Ovary (tissue), 7 donors: ENCODE measurements at regions not wholly inside any gene's neighbourhood (a gene's known extent, or its start where the extent isn't known, plus 50 kb on each side); places are given as distances from the start of the nearest gene placed in this dataset.

ENCODE experiments used
- DNase-seq, 5 donors: peaks; one replicate each; pipeline ENCODE4 v3.0.0-alpha.2; 2019 to 2020
- H3K27ac ChIP-seq, 2 donors: fragments of 200-600 bp; one replicate each; pipeline versions ENCODE4 v1.5.1 to v1.8.0; 2019 to 2022
- H3K27me3 ChIP-seq: fragments of 200-600 bp; one replicate; pipeline ENCODE4 v1.8.0; 2022
- H3K36me3 ChIP-seq: fragments of 200-600 bp; sonication (generic); one replicate; pipeline ENCODE4 v1.5.1; 2019
- H3K4me1 ChIP-seq: one replicate; pipeline ENCODE4 v1.8.1; 2013; ENCODE audit warnings: mild to moderate bottlenecking, moderate library complexity; ENCODE audit not compliant: insufficient read depth
- H3K4me3 ChIP-seq: fragments of 200-600 bp; sonication (generic); one replicate; pipeline ENCODE4 v1.5.1; 2017
- H3K9me3 ChIP-seq, 2 donors: fragments of 200-600 bp in 1 of 2; sonication (generic) in 1 of 2; one replicate each; pipeline versions ENCODE4 v1.5.1 to v1.8.1; 2013 to 2019; ENCODE audit warnings: mild to moderate bottlenecking in 1 of 2, moderate library complexity in 1 of 2
- EP300 ChIP-seq: sonication (generic); formaldehyde crosslinking; IDR thresholded peaks from one replicate; pipeline ENCODE4 v1.6.1; 2017; ENCODE audit warnings: antibody characterized with exemption
- POLR2A ChIP-seq: fragments of 450-650 bp; IDR thresholded peaks from one replicate; pipeline ENCODE4 v1.6.1; 2017; ENCODE audit warnings: antibody characterized with exemption, mild to moderate bottlenecking, moderate library complexity
- WGBS, 3 donors: extraction: QIAGEN DNeasy Blood & Tissue Kit in 1 of 3; methylation state at CpG; one replicate each; pipeline versions ENCODE4 v1.1.5 to v1.1.7; 2013 to 2017; 5-methylcytosine and 5-hydroxymethylcytosine counted together
- intact Hi-C, 4 donors: fragments of 100-400 bp; cut with DNase I; formaldehyde crosslinking; loops; one replicate each; pipeline versions ENCODE4 v1.11.0 to v1.15.1; 2022 to 2023
- TF ChIP-seq, protein P1 (sequence below), 3 donors: fragments of 450-650 bp in 2 of 3; fragments of 200-600 bp in 1 of 3; IDR thresholded peaks; one replicate each; pipeline versions ENCODE4 v1.5.1 to v1.8.0; 2016 to 2022; ENCODE audit warnings: antibody characterized with exemption in 3 of 3, mild to moderate bottlenecking in 1 of 3
- donor health status: DM: no; HTN: no; CAD: no; lungs with moderate emphysema.
- donor health status: DM: no; HTN: no; CAD: no.
- donor health status: Bipolar disorder and iron deficiency.
- donor health status: DM: no; HTN: no; CAD: no.
- donor health status: DM: yes; HTN: yes; CAD: no.

DNA sequence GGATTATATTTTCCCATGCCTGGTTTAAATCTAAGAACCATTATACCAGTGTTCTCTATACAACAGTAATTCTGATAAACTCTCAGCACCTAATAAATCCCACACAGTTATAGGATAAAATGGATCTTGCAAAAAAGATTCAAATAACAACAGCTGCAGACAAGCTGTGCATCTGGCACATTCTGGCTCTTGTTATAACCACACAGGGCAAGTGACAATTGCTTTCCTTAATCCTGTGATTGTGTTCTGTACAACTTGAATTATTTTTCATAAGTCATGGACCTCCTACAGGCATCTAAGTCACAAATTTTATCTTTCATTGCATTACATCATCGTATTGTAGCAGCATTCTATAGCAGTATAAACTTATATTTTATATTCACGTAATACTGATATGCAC, 948.3 kb downstream of the SLITRK1 start:
- Histone ChIP-seq H3K27ac (no peak overlapping the region), H3K4me3 (no peak overlapping the region), H3K9me3 (no peaks in the 10 kb centered on the region), H3K27me3 (no peaks in the 10 kb centered on the region), H3K4me1 (no peaks in the 10 kb centered on the region), H3K36me3 (no peaks in the 10 kb centered on the region)
- intact Hi-C loops = no loop called here
- no peak for TF ChIP-seq POLR2A
- TF ChIP-seq, protein P1, sequence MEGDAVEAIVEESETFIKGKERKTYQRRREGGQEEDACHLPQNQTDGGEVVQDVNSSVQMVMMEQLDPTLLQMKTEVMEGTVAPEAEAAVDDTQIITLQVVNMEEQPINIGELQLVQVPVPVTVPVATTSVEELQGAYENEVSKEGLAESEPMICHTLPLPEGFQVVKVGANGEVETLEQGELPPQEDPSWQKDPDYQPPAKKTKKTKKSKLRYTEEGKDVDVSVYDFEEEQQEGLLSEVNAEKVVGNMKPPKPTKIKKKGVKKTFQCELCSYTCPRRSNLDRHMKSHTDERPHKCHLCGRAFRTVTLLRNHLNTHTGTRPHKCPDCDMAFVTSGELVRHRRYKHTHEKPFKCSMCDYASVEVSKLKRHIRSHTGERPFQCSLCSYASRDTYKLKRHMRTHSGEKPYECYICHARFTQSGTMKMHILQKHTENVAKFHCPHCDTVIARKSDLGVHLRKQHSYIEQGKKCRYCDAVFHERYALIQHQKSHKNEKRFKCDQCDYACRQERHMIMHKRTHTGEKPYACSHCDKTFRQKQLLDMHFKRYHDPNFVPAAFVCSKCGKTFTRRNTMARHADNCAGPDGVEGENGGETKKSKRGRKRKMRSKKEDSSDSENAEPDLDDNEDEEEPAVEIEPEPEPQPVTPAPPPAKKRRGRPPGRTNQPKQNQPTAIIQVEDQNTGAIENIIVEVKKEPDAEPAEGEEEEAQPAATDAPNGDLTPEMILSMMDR (IDR thresholded peaks at IDR 0.05) = no peak
- no peak for TF ChIP-seq EP300
- no peak for DNase-seq
- 33 to 63% (median 39%) methylated on average over 2 of the region's 2 CpGs for WGBS, 3 donors

DNA sequence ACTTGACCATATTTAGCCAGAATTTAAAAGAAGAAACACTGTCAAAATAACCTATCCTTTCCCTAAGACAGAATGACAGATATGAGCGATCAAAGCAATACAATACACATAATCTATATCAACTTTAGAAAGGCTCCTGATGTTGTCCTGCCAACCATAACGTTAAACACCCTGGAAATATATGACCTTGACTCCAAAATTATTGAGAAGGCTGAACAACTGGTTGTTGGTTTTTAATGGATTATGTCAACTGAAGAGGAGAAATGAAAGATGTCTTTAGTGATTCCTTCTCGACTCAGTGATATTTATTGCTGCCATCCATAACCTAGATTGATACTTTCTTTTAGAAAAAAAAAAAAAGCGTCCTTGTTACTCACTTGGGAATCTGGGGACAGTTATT, 957.2 kb downstream of the SLITRK1 start:
- TF ChIP-seq, protein P1 (IDR thresholded peaks at IDR 0.05) = no peak
- no peak for TF ChIP-seq POLR2A
- TF ChIP-seq EP300 = no peak
- 58 to 69% (median 66%) methylated on average over 4 of the region's 4 CpGs for WGBS, 3 donors
- no peaks in the 10 kb centered on the region for H3K36me3 ChIP-seq
- no peak overlapping the region for H3K4me3 ChIP-seq
- intact Hi-C loops = no loop called here
- H3K4me1 ChIP-seq = no peaks in the 10 kb centered on the region
- H3K9me3 ChIP-seq = no peaks in the 10 kb centered on the region
- H3K27me3 ChIP-seq = no peaks in the 10 kb centered on the region
- DNase-seq = no peak
- no peak overlapping the region for H3K27ac ChIP-seq

- Histone ChIP-seq H3K4me1 (no peaks in the 10 kb centered on the region), H3K9me3 (no peaks in the 10 kb centered on the region), H3K27me3 (no peaks in the 10 kb centered on the region), H3K27ac (no peak overlapping the region), H3K36me3 (no peaks in the 10 kb centered on the region), H3K4me3 (no peak overlapping the region)
- DNase-seq = no peak
- 83 to 86% (median 85%) methylated on average over 2 of the region's 2 CpGs for WGBS, 3 donors
- TF ChIP-seq, protein P1 (IDR thresholded peaks at IDR 0.05) = no peak
- no peak for TF ChIP-seq POLR2A
- no peak for TF ChIP-seq EP300
- intact Hi-C loops = no loop called here
Measured at GRCh38 chr13:82917984-82918383, 964.3 kb downstream of the SLITRK1 start.

DNA sequence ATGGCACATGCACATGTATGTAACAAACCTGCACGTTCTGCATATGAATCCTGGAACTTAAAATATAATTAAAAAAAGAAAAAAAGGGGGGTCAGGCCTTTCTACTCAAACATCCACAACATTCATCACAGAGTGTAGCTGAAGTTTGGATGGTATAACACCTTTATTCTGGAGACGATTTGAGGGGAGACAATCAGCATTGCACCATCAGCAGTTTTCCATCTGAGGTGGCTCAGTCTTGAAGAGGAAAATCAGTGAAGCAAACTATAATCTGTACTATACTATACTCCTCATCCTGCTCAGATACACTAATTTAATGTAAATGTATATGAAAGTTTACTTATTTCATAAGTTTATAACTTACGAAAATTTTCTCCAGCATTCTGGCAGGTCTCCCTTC, 969.7 kb downstream of the SLITRK1 start:
- H3K27ac ChIP-seq = no peak overlapping the region
- H3K9me3 ChIP-seq = no peaks in the 10 kb centered on the region
- DNase-seq = no peak
- intact Hi-C loops = no loop called here
- 81 to 84% (median 81%) methylated on average over 3 of the region's 3 CpGs for WGBS, 3 donors
- no peaks in the 10 kb centered on the region for H3K36me3 ChIP-seq
- no peaks in the 10 kb centered on the region for H3K4me1 ChIP-seq
- TF ChIP-seq POLR2A (no peak), EP300 (no peak)
- TF ChIP-seq, protein P1 (IDR thresholded peaks at IDR 0.05) = no peak
- H3K27me3 ChIP-seq = no peaks in the 10 kb centered on the region
- H3K4me3 ChIP-seq = no peak overlapping the region

DNA sequence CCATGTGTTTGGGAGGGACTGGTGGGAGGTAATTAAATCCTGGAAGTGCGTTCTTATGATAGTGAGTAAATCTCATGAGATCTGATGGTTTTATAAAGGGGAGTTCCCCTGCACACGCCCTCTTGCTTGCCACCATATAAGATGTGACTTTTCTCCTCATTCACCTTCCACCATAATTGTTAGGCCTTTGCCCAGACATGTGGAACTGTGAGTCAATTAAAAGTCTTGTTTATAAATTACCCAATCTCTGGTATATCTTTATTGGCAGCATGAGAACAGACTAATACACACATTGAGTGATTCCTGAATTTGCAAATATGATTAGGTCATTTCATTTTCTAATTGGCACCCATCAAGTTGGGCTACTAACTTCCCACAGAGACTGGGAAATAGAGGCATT, 977.2 kb downstream of the SLITRK1 start:
- Histone ChIP-seq H3K27ac (no peak overlapping the region), H3K36me3 (no peaks in the 10 kb centered on the region), H3K27me3 (no peaks in the 10 kb centered on the region), H3K4me1 (no peaks in the 10 kb centered on the region), H3K4me3 (no peak overlapping the region), H3K9me3 (no peaks in the 10 kb centered on the region)
- no peak for DNase-seq
- WGBS, 3 donors = 51 to 70% (median 65%) methylated on average over 2 of the region's 2 CpGs
- intact Hi-C loops = no loop called here
- TF ChIP-seq, protein P1 (IDR thresholded peaks at IDR 0.05) = no peak
- TF ChIP-seq POLR2A = no peak
- TF ChIP-seq EP300 = no peak
